ENCODE measurements at regions not wholly inside any gene's neighbourhood (a gene's known extent, or its start where the extent isn't known, plus 50 kb on each side); places are given as distances from the start of the nearest gene placed in this dataset.
"Not testable (repeated sequence)": the region's sequence is repeated elsewhere in the genome, so short reads cannot be mapped to it uniquely, and the experiment has no call there.

- no peak for DNase-seq (ENCODE audit: low spot score)
Observed at GRCh38 chr2:82098617-82099016, 1794.1 kb upstream of the LRRTM1 start.

- DNase-seq (ENCODE audit: low spot score), result no peak
Observed at GRCh38 chr2:82089518-82089917, 1785.0 kb upstream of the LRRTM1 start.

- DNase-seq (ENCODE audit: low spot score), result no peak
Observed at GRCh38 chr2:82084679-82085392, 1780.3 kb upstream of the LRRTM1 start.

GRCh38 chr2:82075875-82076274 lies 1771.3 kb upstream of the LRRTM1 start:
- DNase-seq (ENCODE audit: low spot score), result no peak

- no peak for DNase-seq (ENCODE audit: low spot score)
Observed at GRCh38 chr2:82062463-82062862, 1757.9 kb upstream of the LRRTM1 start.

GRCh38 chr2:82055846-82056245 lies 1751.3 kb upstream of the LRRTM1 start:
- no peak for DNase-seq (ENCODE audit: low spot score)

- no peak for DNase-seq (ENCODE audit: low spot score)
Observed at GRCh38 chr2:82043867-82044266, 1739.3 kb upstream of the LRRTM1 start.

GRCh38 chr2:82027921-82028615 lies 1723.5 kb upstream of the LRRTM1 start:
- DNase-seq (ENCODE audit: low spot score), result no peak

GRCh38 chr2:82023710-82024109 lies 1719.2 kb upstream of the LRRTM1 start:
- no peak for DNase-seq (ENCODE audit: low spot score)

GRCh38 chr2:82013641-82014040 lies 1709.1 kb upstream of the LRRTM1 start:
- no peak for DNase-seq (ENCODE audit: low spot score)

GRCh38 chr2:82007071-82007664 lies 1702.6 kb upstream of the LRRTM1 start:
- DNase-seq (ENCODE audit: low spot score), result no peak

- not testable (repeated sequence) for DNase-seq (ENCODE audit: low spot score)
Observed at GRCh38 chr2:82005889-82006288, 1701.3 kb upstream of the LRRTM1 start.

- no peak for DNase-seq (ENCODE audit: low spot score)
Observed at GRCh38 chr2:82001614-82002013, 1697.1 kb upstream of the LRRTM1 start.

GRCh38 chr2:82000606-82001005 lies 1696.1 kb upstream of the LRRTM1 start:
- DNase-seq (ENCODE audit: low spot score), result no peak

- DNase-seq (ENCODE audit: low spot score), result no peak
Observed at GRCh38 chr2:81996332-81996731, 1691.8 kb upstream of the LRRTM1 start.

- DNase-seq (ENCODE audit: low spot score), result no peak
Observed at GRCh38 chr2:81991282-81991681, 1686.7 kb upstream of the LRRTM1 start.

GRCh38 chr2:81987370-81987769 lies 1682.8 kb upstream of the LRRTM1 start:
- DNase-seq (ENCODE audit: low spot score), result no peak

GRCh38 chr2:81984969-81985637 lies 1680.6 kb upstream of the LRRTM1 start:
- DNase-seq (ENCODE audit: low spot score), result no peak

- no peak for DNase-seq (ENCODE audit: low spot score)
Observed at GRCh38 chr2:81981585-81981984, 1677.0 kb upstream of the LRRTM1 start.

- no peak for DNase-seq (ENCODE audit: low spot score)
Observed at GRCh38 chr2:81979086-81979485, 1674.5 kb upstream of the LRRTM1 start.

GRCh38 chr2:81976998-81977397 lies 1672.4 kb upstream of the LRRTM1 start:
- no peak for DNase-seq (ENCODE audit: low spot score)

- no peak for DNase-seq (ENCODE audit: low spot score)
Observed at GRCh38 chr2:81974216-81974615, 1669.7 kb upstream of the LRRTM1 start.

- DNase-seq (ENCODE audit: low spot score), result no peak
Observed at GRCh38 chr2:81942876-81943275, 1638.3 kb upstream of the LRRTM1 start.

Data from germinal center (tissue), 1 donor.